HUES48 (cell line): ENCODE measurements at regions not wholly inside any gene's neighbourhood (a gene's known extent, or its start where the extent isn't known, plus 50 kb on each side); places are given as distances from the start of the nearest gene placed in this dataset.
A peak's percentile ranks its signal among the peaks of the same experiment; 100 is the strongest.
"Not testable (repeated sequence)": the region's sequence is repeated elsewhere in the genome, so short reads cannot be mapped to it uniquely, and the experiment has no call there.

Source experiments
- H3K27ac ChIP-seq: one replicate; pipeline ENCODE4 v1.7.0; 2013; ENCODE audit warnings: low read depth, low read length, inconsistent platforms
- H3K27me3 ChIP-seq: 2 replicates; pipeline ENCODE4 v1.6.1; 2013; ENCODE audit warnings: mild to moderate bottlenecking, low read length; ENCODE audit not compliant: control insufficient read depth, insufficient read depth
- H3K36me3 ChIP-seq: 2 replicates; pipeline ENCODE4 v1.6.1; 2013; ENCODE audit warnings: low read length; ENCODE audit not compliant: control insufficient read depth, insufficient read depth
- H3K4me1 ChIP-seq: 2 replicates; pipeline ENCODE4 v1.6.1; 2013; ENCODE audit warnings: mild to moderate bottlenecking, low read length; ENCODE audit not compliant: control insufficient read depth, insufficient read depth
- H3K4me3 ChIP-seq: 2 replicates; pipeline ENCODE4 v1.5.1; 2013; ENCODE audit warnings: mild to moderate bottlenecking, low read depth, low read length
- H3K9ac ChIP-seq: 2 replicates; pipeline ENCODE4 v1.6.1; 2013; ENCODE audit warnings: mild to moderate bottlenecking, low read depth, low read length, moderate library complexity
- H3K9me3 ChIP-seq: 2 replicates; pipeline ENCODE4 v1.6.1; 2013; ENCODE audit warnings: low read length; ENCODE audit not compliant: control insufficient read depth, insufficient read depth

DNA sequence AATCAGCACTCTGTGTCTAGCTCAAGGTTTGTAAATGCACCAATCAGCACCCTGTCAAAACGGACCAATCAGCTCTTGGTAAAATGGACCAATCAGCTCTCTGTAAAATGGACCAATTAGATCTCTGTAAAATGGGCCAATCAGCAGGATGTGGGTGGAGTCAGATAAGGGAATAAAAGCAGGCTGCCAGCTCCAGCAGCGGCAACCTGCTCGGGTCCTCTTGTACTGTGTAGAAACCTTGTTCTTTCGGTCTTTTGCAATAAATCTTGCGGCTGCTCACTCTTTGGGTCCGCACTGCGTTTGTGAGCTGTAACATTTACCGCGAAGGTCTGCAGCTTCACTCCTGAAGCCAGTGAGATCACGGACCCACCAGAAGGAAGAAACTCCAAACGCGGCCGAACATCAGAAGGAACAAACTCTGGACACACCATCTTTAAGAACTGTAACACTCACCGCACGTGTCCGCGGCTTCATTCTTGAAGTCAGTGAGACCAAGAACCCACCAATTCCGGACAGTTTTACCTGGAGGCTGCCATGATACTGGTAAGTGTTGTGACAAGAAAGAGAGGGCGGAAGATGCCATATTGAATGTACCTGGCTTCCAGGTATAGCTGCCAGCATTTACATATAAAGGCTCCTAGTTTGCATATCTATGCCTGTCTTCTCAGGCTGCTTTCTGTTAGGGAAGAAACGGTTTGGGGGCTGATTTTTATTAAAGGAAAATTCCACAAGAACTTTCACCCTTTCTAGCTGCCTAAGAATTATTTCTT is 758.5 kb upstream of the CTNND2 start:
- Histone ChIP-seq H3K27me3 (no peaks in the 10 kb centered on the region), H3K36me3 (peaks cover 61% of the 10 kb centered on the region), H3K27ac (peak overlapping the region; percentile 28), H3K9me3 (peaks cover 3% of the 10 kb centered on the region; the same call in 1 of the 2 replicates), H3K9ac (no peak overlapping the region; the same call in 1 of the 2 replicates), H3K4me3 (peak overlapping the region; percentile 54), H3K4me1 (peaks cover 10% of the 10 kb centered on the region; the same call in 1 of the 2 replicates)

DNA sequence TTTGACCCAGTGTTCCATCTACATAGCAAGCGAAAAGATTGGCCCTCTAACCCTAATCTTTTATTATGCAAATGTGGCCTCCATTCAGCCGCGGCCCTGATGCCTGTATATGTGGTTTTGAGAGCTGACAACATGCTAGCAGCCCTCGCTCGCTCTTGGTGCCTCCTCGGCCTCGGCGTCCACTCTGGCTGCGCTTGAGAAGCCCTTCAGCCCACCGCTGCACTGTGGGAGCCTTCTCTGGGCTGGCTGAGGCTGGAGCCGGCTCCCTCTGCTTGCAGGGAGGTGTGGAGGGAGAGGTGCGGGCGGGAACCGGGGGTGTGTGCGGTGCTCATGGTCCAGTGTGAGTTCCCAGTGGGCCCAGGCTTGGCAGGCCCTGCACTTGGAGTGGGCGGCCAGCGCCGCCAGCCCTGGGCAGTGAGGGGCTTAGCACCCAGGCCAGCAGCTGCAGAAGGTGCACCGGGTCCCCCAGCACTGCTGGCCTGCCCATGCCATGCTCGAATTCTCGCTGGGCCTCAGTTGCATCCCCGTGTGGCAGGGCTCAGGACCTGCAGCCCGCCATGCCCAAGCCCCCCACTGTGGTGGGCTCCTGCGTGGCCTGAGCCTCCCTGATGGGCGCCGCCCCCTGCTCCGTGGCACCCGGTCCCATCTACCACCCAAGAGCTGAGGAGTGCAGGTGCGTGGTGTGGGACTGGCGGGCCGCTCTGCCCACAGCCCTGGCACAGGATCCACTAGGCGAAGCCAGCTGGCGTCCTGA is 757.5 kb upstream of the CTNND2 start:
- H3K27ac ChIP-seq: no peak overlapping the region
- no peak overlapping the region for H3K9ac ChIP-seq
- H3K27me3 ChIP-seq: no peaks in the 10 kb centered on the region
- H3K4me1 ChIP-seq: peaks cover 10% of the 10 kb centered on the region; the same call in 1 of the 2 replicates
- no peak overlapping the region for H3K4me3 ChIP-seq
- H3K9me3 ChIP-seq: peaks cover 3% of the 10 kb centered on the region; the same call in 1 of the 2 replicates
- peaks cover 61% of the 10 kb centered on the region for H3K36me3 ChIP-seq

DNA sequence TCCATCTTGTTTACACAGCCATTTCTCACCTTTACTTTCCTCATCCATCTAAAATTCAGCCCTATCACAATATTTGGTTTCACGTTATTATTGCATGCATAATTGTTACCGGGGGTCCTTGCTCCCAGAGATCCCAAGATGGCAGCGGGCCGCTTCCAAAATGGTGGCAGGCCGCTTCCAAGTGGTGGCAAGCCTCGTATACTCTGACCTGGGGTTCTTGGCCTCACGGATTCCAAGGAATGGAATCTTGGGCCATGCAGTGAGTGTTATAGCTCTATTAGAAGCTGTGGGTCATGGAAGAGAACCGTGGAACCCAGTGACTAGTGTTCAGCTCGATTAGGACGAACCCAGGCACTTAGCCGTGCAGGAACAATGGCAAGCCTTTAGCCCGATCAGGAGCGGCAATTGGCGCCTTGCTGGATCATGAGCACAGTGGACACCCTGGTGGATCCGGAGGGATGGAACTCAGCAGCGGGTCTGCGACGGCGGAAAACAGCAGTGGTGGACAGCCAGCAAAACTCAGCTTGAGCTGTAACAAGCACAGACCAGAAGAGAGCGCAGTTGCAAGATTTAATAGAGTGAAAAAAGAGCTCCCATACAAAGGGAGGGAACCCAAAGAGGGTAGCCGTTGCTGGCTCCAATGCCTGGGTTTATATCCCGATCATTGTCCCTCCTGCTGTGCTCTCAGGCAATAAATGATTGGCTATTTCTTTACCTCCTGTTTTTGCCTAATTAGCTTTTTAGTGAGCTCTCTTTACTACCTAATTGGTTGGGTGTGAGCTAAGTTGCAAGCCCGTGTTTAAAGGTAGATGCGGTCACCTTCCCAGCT is 756.2 kb upstream of the CTNND2 start:
- not testable (repeated sequence) for H3K27ac ChIP-seq, H3K9me3 ChIP-seq, H3K27me3 ChIP-seq, H3K9ac ChIP-seq, H3K4me3 ChIP-seq
- H3K4me1 ChIP-seq: peaks cover 10% of the 10 kb centered on the region; the same call in 1 of the 2 replicates
- H3K36me3 ChIP-seq: peaks cover 69% of the 10 kb centered on the region

DNA sequence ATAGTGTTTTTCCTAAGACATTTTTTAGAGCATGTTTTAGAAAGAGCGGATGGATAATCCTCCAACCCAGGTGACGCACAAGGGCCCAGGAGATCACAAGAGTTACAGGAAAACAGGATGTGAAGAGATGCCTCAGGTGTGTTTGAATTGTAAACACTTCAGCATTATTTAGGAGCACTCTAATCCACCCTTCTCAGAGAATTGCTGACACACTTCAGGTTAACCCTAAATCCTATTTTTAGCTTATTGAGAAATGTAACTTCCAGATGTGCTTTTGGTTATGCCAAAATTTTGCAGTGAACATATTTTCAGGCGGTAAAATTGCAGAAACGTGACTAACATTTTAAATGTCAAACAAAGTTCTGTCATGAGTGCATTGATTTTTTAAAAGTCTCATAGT is 755.4 kb upstream of the CTNND2 start:
- Histone ChIP-seq H3K36me3 (peaks cover 73% of the 10 kb centered on the region), H3K27ac (peak overlapping the region; percentile 12), H3K4me3 (no peak overlapping the region), H3K9me3 (peaks cover 3% of the 10 kb centered on the region; the same call in 1 of the 2 replicates), H3K4me1 (peaks cover 10% of the 10 kb centered on the region; the same call in 1 of the 2 replicates), H3K27me3 (no peaks in the 10 kb centered on the region), H3K9ac (no peak overlapping the region)

DNA sequence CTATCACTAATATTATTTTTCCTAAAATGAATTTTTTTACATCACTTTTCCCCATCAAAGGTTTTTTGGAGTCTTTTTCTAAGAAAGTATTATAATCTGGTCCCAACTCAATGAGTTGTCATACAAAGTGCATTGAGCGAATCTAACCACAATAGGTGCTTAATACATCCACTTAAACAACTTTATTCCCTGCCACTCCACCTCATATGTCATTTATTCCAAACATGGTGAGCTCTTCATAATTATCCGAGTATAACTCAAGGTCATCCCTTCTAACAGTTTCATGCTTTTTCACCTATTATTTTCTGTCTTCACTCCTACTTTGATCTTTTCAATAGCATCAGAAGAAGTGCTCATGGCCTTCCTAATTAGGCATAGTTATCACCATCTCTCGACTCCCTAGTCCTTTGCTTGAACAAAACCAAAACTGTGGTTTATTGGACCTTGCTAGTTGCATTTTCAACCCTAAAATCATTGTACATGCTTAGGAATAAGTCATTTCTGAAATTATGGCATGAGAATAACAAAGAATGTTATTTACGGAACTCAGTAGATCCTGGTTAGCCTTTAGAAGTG is 754.7 kb upstream of the CTNND2 start:
- Histone ChIP-seq H3K27me3 (no peaks in the 10 kb centered on the region), H3K27ac (no peak overlapping the region), H3K36me3 (peaks cover 73% of the 10 kb centered on the region)

DNA sequence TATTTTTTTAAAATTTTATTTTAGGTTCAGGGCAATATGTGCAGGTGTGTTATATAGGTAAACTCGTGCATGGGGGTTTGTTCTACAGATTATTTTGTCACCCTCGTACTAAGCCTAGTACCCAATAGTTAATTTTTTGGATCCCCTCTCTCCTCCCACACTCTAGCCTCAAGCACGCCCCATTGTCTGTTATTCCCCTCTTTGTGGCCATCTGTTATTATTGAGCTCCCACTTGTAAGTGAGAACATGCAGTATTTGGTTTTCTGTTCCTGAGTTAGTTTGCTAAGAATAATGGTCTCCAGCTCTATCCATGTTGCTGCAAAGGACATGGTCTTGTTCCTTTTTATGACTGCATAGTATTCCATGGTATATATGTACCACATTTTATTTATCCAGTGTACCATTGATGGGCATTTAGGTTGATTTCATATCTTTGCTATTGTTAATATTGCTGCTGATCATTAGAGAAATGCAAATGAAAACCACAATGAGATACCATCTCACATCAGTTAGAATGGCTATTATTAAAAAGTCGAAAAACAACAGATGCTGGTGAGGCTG is 753.7 kb upstream of the CTNND2 start:
- not testable (repeated sequence) for H3K4me1 ChIP-seq, H3K27me3 ChIP-seq, H3K9ac ChIP-seq, H3K4me3 ChIP-seq, H3K27ac ChIP-seq, H3K9me3 ChIP-seq
- H3K36me3 ChIP-seq: peaks cover 68% of the 10 kb centered on the region

More for the DNA sequence above, 754.7 kb upstream of the CTNND2 start:
- Histone ChIP-seq H3K9me3 (peaks cover 3% of the 10 kb centered on the region; the same call in 1 of the 2 replicates), H3K4me3 (no peak overlapping the region), H3K4me1 (peaks cover 10% of the 10 kb centered on the region; the same call in 1 of the 2 replicates), H3K9ac (no peak overlapping the region)

DNA sequence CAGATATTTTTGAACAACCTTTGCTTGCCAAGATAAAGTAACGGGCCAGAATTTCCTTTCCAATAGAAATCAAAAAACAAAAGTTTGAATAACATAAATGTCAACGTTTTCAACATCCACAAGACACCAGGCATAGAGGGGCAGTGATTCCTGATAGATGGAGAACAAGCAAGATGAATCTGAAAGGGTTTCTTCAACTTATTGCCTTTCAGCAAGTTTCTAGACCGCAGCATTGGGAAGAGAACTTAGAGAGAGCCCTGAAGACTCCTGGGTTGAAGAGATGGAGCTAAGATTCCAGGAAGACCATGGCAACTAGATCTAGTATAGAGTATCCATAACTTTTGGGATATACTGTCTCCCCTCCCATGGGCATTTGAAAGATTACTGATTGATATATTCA is 751.4 kb upstream of the CTNND2 start:
- H3K9ac ChIP-seq: no peak overlapping the region
- H3K27ac ChIP-seq: no peak overlapping the region
- no peaks in the 10 kb centered on the region for H3K27me3 ChIP-seq
- H3K4me1 ChIP-seq: no peaks in the 10 kb centered on the region
- H3K4me3 ChIP-seq: no peak overlapping the region
- no peaks in the 10 kb centered on the region for H3K9me3 ChIP-seq
- peaks cover 60% of the 10 kb centered on the region for H3K36me3 ChIP-seq

DNA sequence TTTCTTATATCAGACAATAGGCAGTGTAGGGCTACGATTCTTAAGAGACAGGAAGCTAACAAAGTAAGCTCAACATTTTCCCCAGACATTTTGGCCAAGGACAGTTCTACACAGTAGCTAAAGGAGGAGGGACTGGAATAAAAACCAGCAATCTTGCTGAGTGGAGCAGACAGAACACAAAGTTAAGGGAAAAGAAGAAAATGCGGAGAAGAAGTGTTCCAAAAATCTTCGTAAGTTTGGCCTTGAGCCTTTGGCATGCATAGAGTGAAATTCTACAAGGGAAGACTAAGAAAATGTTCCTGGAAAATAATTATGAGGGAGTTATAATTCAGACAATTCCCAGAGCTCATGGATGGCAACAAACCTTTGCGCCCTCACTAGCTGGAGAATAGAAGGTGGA is 748.0 kb upstream of the CTNND2 start:
- H3K9me3 ChIP-seq: no peaks in the 10 kb centered on the region
- H3K9ac ChIP-seq: no peak overlapping the region
- no peak overlapping the region for H3K27ac ChIP-seq
- H3K4me3 ChIP-seq: no peak overlapping the region
- H3K36me3 ChIP-seq: peaks cover 33% of the 10 kb centered on the region
- H3K27me3 ChIP-seq: no peaks in the 10 kb centered on the region
- H3K4me1 ChIP-seq: no peaks in the 10 kb centered on the region

DNA sequence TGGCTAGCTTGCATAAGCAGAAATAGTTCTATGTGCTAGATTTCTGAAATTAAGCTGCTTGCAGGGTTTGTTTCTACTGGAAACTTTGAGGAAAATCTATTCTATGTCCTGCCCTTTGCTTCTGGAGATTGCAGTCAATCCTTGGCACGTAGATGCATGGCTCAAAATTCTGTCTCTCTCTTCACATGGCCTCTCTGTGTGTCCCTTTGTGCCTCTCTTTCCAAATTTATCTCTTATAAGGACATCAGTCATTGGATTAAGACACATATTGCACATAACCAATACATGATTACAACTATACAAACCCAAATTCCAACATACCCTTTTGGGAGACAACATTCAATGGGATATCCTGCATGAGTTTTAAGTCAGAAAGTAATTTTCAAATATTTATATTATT is 744.3 kb upstream of the CTNND2 start:
- Histone ChIP-seq H3K4me3 (no peak overlapping the region), H3K9me3 (no peaks in the 10 kb centered on the region), H3K36me3 (peaks cover 7% of the 10 kb centered on the region; the same call in 1 of the 2 replicates), H3K9ac (no peak overlapping the region), H3K27me3 (no peaks in the 10 kb centered on the region), H3K27ac (no peak overlapping the region), H3K4me1 (peaks cover 8% of the 10 kb centered on the region; the same call in 1 of the 2 replicates)

DNA sequence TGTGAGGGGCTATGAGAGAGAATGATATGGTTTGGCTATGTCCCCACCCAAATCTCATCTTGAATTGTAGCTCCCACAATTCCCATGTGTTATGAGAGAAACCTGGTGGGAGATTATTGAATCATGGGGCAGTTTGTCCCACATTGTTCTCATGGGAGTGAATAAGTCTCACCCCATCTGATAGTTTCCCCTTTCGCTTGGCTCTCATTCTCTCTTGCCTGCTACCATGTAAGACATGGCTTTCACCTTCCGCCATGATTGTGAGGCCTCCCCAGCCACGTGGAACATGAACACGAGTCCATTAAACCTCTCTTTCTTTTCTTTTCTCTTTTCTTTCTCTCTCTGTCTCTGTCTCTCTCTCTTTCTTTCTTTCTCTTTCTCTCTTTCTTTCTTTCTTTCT is 743.4 kb upstream of the CTNND2 start:
- Histone ChIP-seq H3K9ac (no peak overlapping the region), H3K4me1 (peaks cover 8% of the 10 kb centered on the region; the same call in 1 of the 2 replicates), H3K27me3 (no peaks in the 10 kb centered on the region), H3K4me3 (no peak overlapping the region), H3K36me3 (peaks cover 7% of the 10 kb centered on the region; the same call in 1 of the 2 replicates), H3K9me3 (no peaks in the 10 kb centered on the region), H3K27ac (no peak overlapping the region)
